Choroid plexus epithelial cell (primary cell): ENCODE measurements at regions not wholly inside any gene's neighbourhood (a gene's known extent, or its start where the extent isn't known, plus 50 kb on each side); places are given as distances from the start of the nearest gene placed in this dataset.
A peak's percentile ranks its signal among the peaks of the same experiment; 100 is the strongest.

ENCODE experiments used
- DNase-seq: peaks from one replicate; pipeline ENCODE4 v3.0.0-alpha.2; 2010; ENCODE audit warnings: low read depth
- H3K4me3 ChIP-seq: 2 replicates; pipeline ENCODE4 v1.5.1; 2011; ENCODE audit warnings: low read depth, mild to moderate bottlenecking, control low read depth, low read length, moderate library complexity
- CTCF ChIP-seq: conservative IDR thresholded peaks from 2 replicates; pipeline ENCODE4 v1.5.1; 2011; ENCODE audit warnings: low read depth, mild to moderate bottlenecking, control low read depth, inconsistent platforms, low read length, moderate library complexity

- no peak for TF ChIP-seq CTCF
- DNase-seq, result no peak
- no peak overlapping the region for H3K4me3 ChIP-seq
These were observed 59.4 kb upstream of the CITED2 start for GRCh38 chr6:139433631-139434419.

GRCh38 chr6:139431602-139431956 lies 57.1 kb upstream of the CITED2 start:
- DNase-seq, result no peak
- TF ChIP-seq CTCF, result no peak
- no peak overlapping the region for H3K4me3 ChIP-seq

- no peak overlapping the region for H3K4me3 ChIP-seq
- TF ChIP-seq CTCF, result no peak
- DNase-seq, result peak; percentile 44
These were observed 56.6 kb upstream of the CITED2 start for GRCh38 chr6:139430899-139431601.

- H3K4me3 ChIP-seq, result no peak overlapping the region
- no peak for DNase-seq
- TF ChIP-seq CTCF, result no peak
These were observed 55.2 kb upstream of the CITED2 start for GRCh38 chr6:139429580-139430145.

- DNase-seq, result no peak
- H3K4me3 ChIP-seq, result no peak overlapping the region
- TF ChIP-seq CTCF, result no peak
These were observed 52.8 kb upstream of the CITED2 start for GRCh38 chr6:139427199-139427598.

GRCh38 chr6:139426795-139427194 lies 52.3 kb upstream of the CITED2 start:
- DNase-seq, result no peak
- no peak overlapping the region for H3K4me3 ChIP-seq
- TF ChIP-seq CTCF, result no peak
